GM23248 (cell line): ENCODE measurements at regions not wholly inside any gene's neighbourhood (a gene's known extent, or its start where the extent isn't known, plus 50 kb on each side); places are given as distances from the start of the nearest gene placed in this dataset.

Experiments used
- EZH2 ChIP-seq: fragments of 200-600 bp; sonication (generic); IDR thresholded peaks from 2 replicates; pipeline ENCODE4 v1.6.1; 2018; ENCODE audit warnings: antibody characterized with exemption, mild to moderate bottlenecking; ENCODE audit not compliant: insufficient read depth, poor library complexity, severe bottlenecking
- EZH2phosphoT487 ChIP-seq: fragments of 200-600 bp; sonication (generic); IDR thresholded peaks from 2 replicates; pipeline ENCODE4 v1.6.1; 2018; ENCODE audit warnings: antibody characterized with exemption, moderate library complexity, mild to moderate bottlenecking, low read depth; ENCODE audit not compliant: insufficient read depth

- no peak for TF ChIP-seq EZH2phosphoT487
- TF ChIP-seq EZH2 = no peak
Observed at GRCh38 chr6:63415286-63415685, 95.5 kb upstream of the LGSN start.
